ENCODE measurements at regions not wholly inside any gene's neighbourhood (a gene's known extent, or its start where the extent isn't known, plus 50 kb on each side); places are given as distances from the start of the nearest gene placed in this dataset.

GRCh38 chr4:116599859-116600258 lies 485.5 kb downstream of the TRAM1L1 start:
- no peak for TF ChIP-seq POLR2A (IDR thresholded peaks at IDR 0.05; ENCODE audit: low read depth, low read length)
- no peak for TF ChIP-seq POU2F2 (IDR thresholded peaks at IDR 0.05; ENCODE audit: low read depth, low read length)
- TF ChIP-seq TAF1 (IDR thresholded peaks at IDR 0.05; ENCODE audit: low read depth, low read length) = no peak
- TF ChIP-seq POLR2AphosphoS5 (IDR thresholded peaks at IDR 0.05; ENCODE audit: low read depth, low read length) = no peak

Data from GM12891 (cell line).